ENCODE measurements at regions not wholly inside any gene's neighbourhood (a gene's known extent, or its start where the extent isn't known, plus 50 kb on each side); places are given as distances from the start of the nearest gene placed in this dataset.

DNA sequence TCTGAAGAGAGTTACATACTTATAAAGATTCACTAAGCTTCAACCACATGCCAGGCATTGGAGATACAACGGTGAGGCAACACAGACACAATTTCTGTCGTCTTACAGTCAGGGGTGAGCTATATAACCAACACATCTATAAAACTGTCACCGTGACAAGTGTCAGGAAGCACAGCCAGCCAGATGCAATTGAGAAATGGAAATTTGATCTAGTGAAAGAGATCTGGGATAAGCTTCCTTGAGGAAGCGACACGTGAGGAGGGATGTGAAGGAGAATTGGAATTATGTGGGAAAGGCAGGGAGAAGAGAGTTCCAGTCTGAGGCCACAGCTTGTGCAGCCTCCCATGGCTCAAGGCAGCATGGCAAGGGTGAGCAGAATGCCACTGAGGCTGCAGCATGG lies 50.9 kb upstream of the ZNF354B start:
- DNase-seq = no peak
- Histone ChIP-seq H3K4me3 (no peak overlapping the region), H3K27me3 (no peaks in the 10 kb centered on the region), H3K36me3 (no peaks in the 10 kb centered on the region), H3K27ac (no peak overlapping the region), H3K9me3 (no peaks in the 10 kb centered on the region), H3K4me1 (no peaks in the 10 kb centered on the region)
- 17 to 38% methylated on average over 5 of the region's 5 CpGs for WGBS, 2 donors (ENCODE audit: low coverage in 1 of 2)
- intact Hi-C loops (cut with DNase I; ENCODE audit: low total_unique reads) (no loop called here), in situ Hi-C loops (cut with MboI; ENCODE audit: low pct_ligation_motif_present in 1 of 4, low pct_unique_long_range_greater_than_20kb in 1 of 4, low sequenced_read_pairs in 3 of 4) (no loop called here)
- TF ChIP-seq, protein P1, sequence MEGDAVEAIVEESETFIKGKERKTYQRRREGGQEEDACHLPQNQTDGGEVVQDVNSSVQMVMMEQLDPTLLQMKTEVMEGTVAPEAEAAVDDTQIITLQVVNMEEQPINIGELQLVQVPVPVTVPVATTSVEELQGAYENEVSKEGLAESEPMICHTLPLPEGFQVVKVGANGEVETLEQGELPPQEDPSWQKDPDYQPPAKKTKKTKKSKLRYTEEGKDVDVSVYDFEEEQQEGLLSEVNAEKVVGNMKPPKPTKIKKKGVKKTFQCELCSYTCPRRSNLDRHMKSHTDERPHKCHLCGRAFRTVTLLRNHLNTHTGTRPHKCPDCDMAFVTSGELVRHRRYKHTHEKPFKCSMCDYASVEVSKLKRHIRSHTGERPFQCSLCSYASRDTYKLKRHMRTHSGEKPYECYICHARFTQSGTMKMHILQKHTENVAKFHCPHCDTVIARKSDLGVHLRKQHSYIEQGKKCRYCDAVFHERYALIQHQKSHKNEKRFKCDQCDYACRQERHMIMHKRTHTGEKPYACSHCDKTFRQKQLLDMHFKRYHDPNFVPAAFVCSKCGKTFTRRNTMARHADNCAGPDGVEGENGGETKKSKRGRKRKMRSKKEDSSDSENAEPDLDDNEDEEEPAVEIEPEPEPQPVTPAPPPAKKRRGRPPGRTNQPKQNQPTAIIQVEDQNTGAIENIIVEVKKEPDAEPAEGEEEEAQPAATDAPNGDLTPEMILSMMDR (IDR thresholded peaks at IDR 0.05) = no peak
- TF ChIP-seq EP300 (IDR thresholded peaks at IDR 0.05; ENCODE audit: low read depth) = no peak
- no peak for TF ChIP-seq POLR2A (IDR thresholded peaks at IDR 0.05)
- no peak for TF ChIP-seq POLR2AphosphoS5 (IDR thresholded peaks at IDR 0.05)

DNA sequence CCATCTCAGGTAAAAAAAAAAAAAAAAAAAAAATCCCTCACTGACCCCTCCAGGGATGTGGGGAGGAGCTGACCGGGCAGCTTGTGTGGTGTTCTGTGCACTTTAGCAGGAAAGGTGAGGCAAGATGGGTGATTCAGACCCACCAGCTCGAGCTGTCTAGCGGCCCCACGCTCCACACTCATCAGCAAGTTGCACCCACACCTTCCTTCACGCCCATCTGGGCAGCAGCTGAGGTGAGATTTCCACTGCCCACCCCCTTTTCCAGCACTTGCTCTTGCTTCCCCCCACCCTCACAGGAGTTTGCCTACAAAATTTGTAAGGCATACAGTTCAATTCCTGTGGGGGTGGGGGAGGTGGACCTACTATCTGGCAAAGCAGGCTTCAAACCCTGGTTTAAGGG lies 58.7 kb upstream of the ZNF354B start:
- no peak for TF ChIP-seq EP300 (IDR thresholded peaks at IDR 0.05; ENCODE audit: low read depth)
- no peak for TF ChIP-seq POLR2AphosphoS5 (IDR thresholded peaks at IDR 0.05)
- TF ChIP-seq, protein P1 (IDR thresholded peaks at IDR 0.05) = no peak
- TF ChIP-seq POLR2A (IDR thresholded peaks at IDR 0.05) = no peak
- 68 to 74% methylated on average over 4 to 5 of the region's 5 CpGs for WGBS, 2 donors (ENCODE audit: low coverage in 1 of 2)
- no peaks in the 10 kb centered on the region for H3K27me3 ChIP-seq
- no peak for DNase-seq
- intact Hi-C loops (cut with DNase I; ENCODE audit: low total_unique reads) (no loop called here), in situ Hi-C loops (cut with MboI; ENCODE audit: low pct_ligation_motif_present in 1 of 4, low pct_unique_long_range_greater_than_20kb in 1 of 4, low sequenced_read_pairs in 3 of 4) (no loop called here)
- no peaks in the 10 kb centered on the region for H3K4me1 ChIP-seq
- no peak overlapping the region for H3K4me3 ChIP-seq
- no peaks in the 10 kb centered on the region for H3K9me3 ChIP-seq
- H3K27ac ChIP-seq = no peak overlapping the region
- no peaks in the 10 kb centered on the region for H3K36me3 ChIP-seq

DNA sequence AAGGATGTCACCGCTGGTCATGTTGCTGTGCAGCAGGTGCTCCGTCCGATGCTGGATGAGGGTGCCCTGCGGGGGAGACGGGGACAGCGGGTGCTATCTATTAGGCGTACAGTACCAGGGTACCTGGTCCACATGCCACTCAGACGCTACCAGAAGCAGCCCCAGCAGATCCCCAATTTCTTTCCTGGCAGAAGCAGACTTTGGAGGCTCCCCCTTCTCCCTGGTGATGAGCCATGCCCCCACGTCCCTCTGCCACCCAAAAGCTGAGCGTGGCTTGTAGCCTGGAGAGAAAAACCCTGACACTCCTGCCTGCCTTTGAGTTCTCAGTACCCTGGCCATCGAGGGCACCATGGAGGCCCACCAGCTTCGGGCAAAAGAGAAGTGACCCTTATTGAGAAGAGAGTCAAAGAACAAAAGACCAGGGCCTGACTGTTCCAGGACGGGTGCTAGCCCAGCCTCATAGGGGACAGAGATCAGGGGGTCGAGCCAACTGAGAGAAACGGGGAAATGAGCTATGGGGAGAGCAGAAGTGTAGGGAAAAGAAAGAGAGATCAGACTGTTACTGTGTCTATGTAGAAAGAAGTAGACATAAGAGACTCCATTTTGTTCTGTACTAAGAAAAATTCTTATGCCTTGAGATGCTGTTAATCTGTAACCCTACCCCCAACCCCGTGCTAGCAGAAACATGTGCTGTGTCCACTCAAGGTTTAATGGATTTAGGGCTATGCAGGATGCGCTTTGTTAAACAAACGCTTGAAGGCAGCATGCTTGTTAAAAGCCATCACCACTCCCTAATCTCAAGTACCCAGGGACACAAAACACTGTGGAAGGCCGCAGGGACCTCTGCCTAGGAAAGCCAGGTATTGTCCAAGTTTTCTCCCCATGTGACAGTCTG lies 62.0 kb upstream of the ZNF354B start:
- no peak for DNase-seq
- in situ Hi-C loops (cut with MboI; ENCODE audit: low pct_ligation_motif_present in 1 of 4, low pct_unique_long_range_greater_than_20kb in 1 of 4, low sequenced_read_pairs in 3 of 4) = no loop called here
- Histone ChIP-seq H3K27me3 (no peaks in the 10 kb centered on the region), H3K4me3 (no peak overlapping the region), H3K27ac (no peak overlapping the region), H3K36me3 (no peaks in the 10 kb centered on the region), H3K9me3 (no peaks in the 10 kb centered on the region), H3K4me1 (no peaks in the 10 kb centered on the region)
- TF ChIP-seq, protein P1 (IDR thresholded peaks at IDR 0.05) = no peak
- no peak for TF ChIP-seq POLR2A (IDR thresholded peaks at IDR 0.05)
- TF ChIP-seq EP300 (IDR thresholded peaks at IDR 0.05; ENCODE audit: low read depth) = no peak
- no peak for TF ChIP-seq POLR2AphosphoS5 (IDR thresholded peaks at IDR 0.05)
- 61 to 71% methylated on average over 4 to 19 of the region's 19 CpGs for WGBS, 2 donors (ENCODE audit: low coverage in 1 of 2)
- intact Hi-C loops (cut with DNase I; ENCODE audit: low total_unique reads) = no loop called here

DNA sequence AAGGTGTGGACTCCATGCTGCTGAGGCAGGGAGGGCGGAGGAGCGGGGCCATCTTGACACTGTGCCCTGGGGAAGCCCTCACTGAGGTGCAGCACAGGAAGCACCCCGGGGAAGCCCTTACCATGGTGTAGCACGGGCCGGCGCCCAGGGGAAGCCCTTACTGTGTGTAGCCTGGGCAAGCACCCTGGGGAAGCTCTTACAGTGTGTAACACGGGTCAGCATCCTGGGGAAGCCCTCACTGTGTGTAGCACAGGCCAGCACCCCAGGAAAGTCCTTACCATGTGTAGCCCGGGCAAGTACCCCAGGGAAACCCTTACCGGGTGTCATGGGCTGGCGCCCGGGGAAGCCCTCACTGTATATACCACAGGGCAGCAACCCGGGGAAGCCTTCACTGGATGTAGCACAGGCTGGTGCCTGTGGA lies 62.6 kb upstream of the ZNF354B start:
- Histone ChIP-seq H3K36me3 (no peaks in the 10 kb centered on the region), H3K9me3 (no peaks in the 10 kb centered on the region), H3K27ac (no peak overlapping the region), H3K27me3 (no peaks in the 10 kb centered on the region), H3K4me1 (no peaks in the 10 kb centered on the region), H3K4me3 (no peak overlapping the region)
- in situ Hi-C loops (cut with MboI; ENCODE audit: low pct_ligation_motif_present in 1 of 4, low pct_unique_long_range_greater_than_20kb in 1 of 4, low sequenced_read_pairs in 3 of 4) = no loop called here
- intact Hi-C loops (cut with DNase I; ENCODE audit: low total_unique reads) = no loop called here
- WGBS, 2 donors (ENCODE audit: low coverage in 1 of 2) = 77% methylated on average over 12 of the region's 12 CpGs; no CpG with 5 or more reads in 1 of the 2 donors
- TF ChIP-seq POLR2AphosphoS5 (IDR thresholded peaks at IDR 0.05) (no peak), POLR2A (IDR thresholded peaks at IDR 0.05) (no peak), EP300 (IDR thresholded peaks at IDR 0.05; ENCODE audit: low read depth) (no peak)
- TF ChIP-seq, protein P1 (IDR thresholded peaks at IDR 0.05) = no peak
- DNase-seq = no peak

All from transverse colon (tissue), 4 donors.